WI38 (cell line): ENCODE measurements at regions not wholly inside any gene's neighbourhood (a gene's known extent, or its start where the extent isn't known, plus 50 kb on each side); places are given as distances from the start of the nearest gene placed in this dataset.

ENCODE experiments used
- H3K4me3 ChIP-seq: 2 replicates; pipeline ENCODE4 v1.5.1; 2011; ENCODE audit warnings: low read depth, mild to moderate bottlenecking, control low read depth, low read length
- TF ChIP-seq, protein P1 (sequence below): IDR thresholded peaks from 2 replicates; pipeline ENCODE4 v1.5.1; 2012; ENCODE audit warnings: low read depth, mild to moderate bottlenecking, control low read depth, low read length

- TF ChIP-seq, protein P1, sequence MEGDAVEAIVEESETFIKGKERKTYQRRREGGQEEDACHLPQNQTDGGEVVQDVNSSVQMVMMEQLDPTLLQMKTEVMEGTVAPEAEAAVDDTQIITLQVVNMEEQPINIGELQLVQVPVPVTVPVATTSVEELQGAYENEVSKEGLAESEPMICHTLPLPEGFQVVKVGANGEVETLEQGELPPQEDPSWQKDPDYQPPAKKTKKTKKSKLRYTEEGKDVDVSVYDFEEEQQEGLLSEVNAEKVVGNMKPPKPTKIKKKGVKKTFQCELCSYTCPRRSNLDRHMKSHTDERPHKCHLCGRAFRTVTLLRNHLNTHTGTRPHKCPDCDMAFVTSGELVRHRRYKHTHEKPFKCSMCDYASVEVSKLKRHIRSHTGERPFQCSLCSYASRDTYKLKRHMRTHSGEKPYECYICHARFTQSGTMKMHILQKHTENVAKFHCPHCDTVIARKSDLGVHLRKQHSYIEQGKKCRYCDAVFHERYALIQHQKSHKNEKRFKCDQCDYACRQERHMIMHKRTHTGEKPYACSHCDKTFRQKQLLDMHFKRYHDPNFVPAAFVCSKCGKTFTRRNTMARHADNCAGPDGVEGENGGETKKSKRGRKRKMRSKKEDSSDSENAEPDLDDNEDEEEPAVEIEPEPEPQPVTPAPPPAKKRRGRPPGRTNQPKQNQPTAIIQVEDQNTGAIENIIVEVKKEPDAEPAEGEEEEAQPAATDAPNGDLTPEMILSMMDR = peak; percentile 33; the same call in 1 of the 2 replicates
- H3K4me3 ChIP-seq = no peak overlapping the region
These were observed 510.3 kb downstream of the PLCL1 start for GRCh38 chr2:198314559-198315153.

- TF ChIP-seq, protein P1 = no peak
- H3K4me3 ChIP-seq = no peak overlapping the region
These were observed 508.4 kb downstream of the PLCL1 start for GRCh38 chr2:198312596-198313483.

DNA sequence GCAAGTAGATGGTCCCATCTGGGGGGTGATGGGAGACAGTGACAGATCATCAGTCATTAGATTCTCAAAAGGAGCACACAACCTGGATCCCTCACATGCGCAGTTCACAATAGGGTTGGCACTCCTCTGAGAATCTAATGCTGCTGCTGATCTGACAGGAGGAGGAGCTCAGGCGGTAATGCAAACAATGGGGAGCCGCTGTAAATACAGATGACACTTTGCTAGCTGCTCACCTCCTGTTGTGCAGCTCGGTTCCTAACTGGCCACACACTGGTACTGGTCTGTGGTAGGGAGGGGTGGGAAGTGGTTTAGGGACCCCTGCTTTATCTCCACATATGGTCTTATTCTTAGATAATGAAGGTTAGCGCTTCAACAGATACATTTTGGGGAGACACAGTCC lies 506.6 kb downstream of the PLCL1 start:
- TF ChIP-seq, protein P1 = no peak
- no peak overlapping the region for H3K4me3 ChIP-seq

- no peak overlapping the region for H3K4me3 ChIP-seq
- TF ChIP-seq, protein P1 = peak; percentile 75
These were observed 505.4 kb downstream of the PLCL1 start for GRCh38 chr2:198309673-198310280.

- H3K4me3 ChIP-seq = no peak overlapping the region
- TF ChIP-seq, protein P1 = no peak
These were observed 504.7 kb downstream of the PLCL1 start for GRCh38 chr2:198309081-198309480.

DNA sequence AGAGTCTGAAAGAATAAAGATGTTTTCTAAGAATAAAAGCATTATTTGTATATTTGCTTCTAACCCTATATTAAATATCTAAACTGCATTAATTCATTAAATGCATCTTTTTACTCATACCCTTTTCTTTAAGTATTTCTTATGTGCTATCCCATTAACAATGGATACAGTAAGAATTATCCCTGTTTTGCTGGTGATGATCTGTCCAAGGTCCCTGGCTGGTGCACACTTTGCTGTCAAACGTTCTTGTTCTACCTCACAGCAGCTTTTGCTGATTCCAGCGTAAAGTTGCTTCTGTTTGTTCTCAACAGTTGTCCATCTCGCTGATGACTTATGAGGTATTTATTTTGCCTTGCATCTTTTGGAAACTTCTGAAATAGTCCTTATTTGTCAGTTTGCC lies 504.0 kb downstream of the PLCL1 start:
- H3K4me3 ChIP-seq = no peak overlapping the region
- TF ChIP-seq, protein P1 = no peak

DNA sequence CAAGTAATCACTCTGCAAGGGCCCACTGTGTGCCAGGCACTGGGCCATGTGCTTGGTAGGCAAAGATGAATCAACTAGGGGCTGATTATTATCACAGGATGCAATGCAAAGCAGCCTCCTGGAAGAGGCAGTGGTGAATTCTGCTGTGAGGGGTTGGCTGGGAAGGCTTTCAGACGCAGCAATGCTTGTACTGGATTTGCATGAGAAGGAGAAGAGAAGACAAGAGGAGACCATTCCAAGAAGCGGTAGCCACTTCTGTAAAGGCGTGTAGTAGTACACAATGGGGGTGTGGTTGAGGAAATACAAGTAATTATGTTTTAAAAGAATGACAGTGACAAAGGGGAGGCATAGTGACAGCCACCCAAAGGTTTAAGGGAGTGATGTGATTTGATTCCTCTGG lies 502.7 kb downstream of the PLCL1 start:
- no peak overlapping the region for H3K4me3 ChIP-seq
- TF ChIP-seq, protein P1 = no peak
